GM23338 (cell line): ENCODE measurements at regions not wholly inside any gene's neighbourhood (a gene's known extent, or its start where the extent isn't known, plus 50 kb on each side); places are given as distances from the start of the nearest gene placed in this dataset.

Source experiments
- CREB1 ChIP-seq: fragments of 250-450 bp; sonication (Bioruptor Pico); IDR thresholded peaks from 2 replicates; pipeline ENCODE4 v1.5.0; 2020; ENCODE audit warnings: low read depth, mild to moderate bottlenecking, moderate library complexity
- ETS1 ChIP-seq: IDR thresholded peaks from 2 replicates; pipeline ENCODE4 v1.6.1; 2016; ENCODE audit warnings: antibody characterized with exemption
- EZH2 ChIP-seq: fragments of 200-600 bp; sonication (generic); IDR thresholded peaks from one replicate; pipeline ENCODE4 v1.8.0; 2017; ENCODE audit warnings: antibody characterized with exemption, mild to moderate bottlenecking, low read depth; ENCODE audit not compliant: unreplicated experiment
- EZH2phosphoT487 ChIP-seq: fragments of 200-600 bp; sonication (generic); IDR thresholded peaks from one replicate; pipeline ENCODE4 v1.8.1; 2018; ENCODE audit warnings: antibody characterized with exemption; ENCODE audit not compliant: unreplicated experiment
- JUNB ChIP-seq: IDR thresholded peaks from one replicate; pipeline ENCODE4 v1.6.1; 2016; ENCODE audit warnings: antibody characterized with exemption; ENCODE audit not compliant: unreplicated experiment
- NANOG ChIP-seq: IDR thresholded peaks from 2 replicates; pipeline ENCODE4 v1.6.1; 2016; ENCODE audit warnings: antibody characterized with exemption, borderline replicate concordance
- POLR2AphosphoS5 ChIP-seq: IDR thresholded peaks from 2 replicates; pipeline ENCODE4 v1.6.1; 2016; ENCODE audit warnings: antibody characterized with exemption, low read depth
- REST ChIP-seq: IDR thresholded peaks from one replicate; pipeline ENCODE4 v1.6.1; 2018; ENCODE audit warnings: antibody characterized with exemption; ENCODE audit not compliant: unreplicated experiment
- STAT1 ChIP-seq: IDR thresholded peaks from one replicate; pipeline ENCODE4 v1.6.1; 2016; ENCODE audit warnings: antibody characterized with exemption; ENCODE audit not compliant: unreplicated experiment
- ZNF114 ChIP-seq: fragments of 250-450 bp; sonication (Bioruptor Pico); IDR thresholded peaks from 2 replicates; pipeline ENCODE4 v1.5.0; 2020; ENCODE audit warnings: mild to moderate bottlenecking, moderate library complexity
- ZNF331 ChIP-seq: fragments of 250-450 bp; sonication (Bioruptor Pico); IDR thresholded peaks from 2 replicates; pipeline ENCODE4 v1.5.0; 2020; ENCODE audit warnings: low read depth, mild to moderate bottlenecking, moderate library complexity
- TF ChIP-seq, protein P1 (sequence below), 2 experiments: fragments of 200-600 bp in 1 of 2; sonication (generic) in 1 of 2; conservative IDR thresholded peaks; 2 replicates each; pipeline versions ENCODE4 v1.5.1 to v1.6.1; 2016 to 2017; ENCODE audit warnings: antibody characterized with exemption in 2 of 2, low read depth in 2 of 2, mild to moderate bottlenecking in 2 of 2, moderate library complexity in 1 of 2

GRCh38 chr1:31122101-31122735, 56.7 kb upstream of the PUM1 start:
- TF ChIP-seq, protein P1, sequence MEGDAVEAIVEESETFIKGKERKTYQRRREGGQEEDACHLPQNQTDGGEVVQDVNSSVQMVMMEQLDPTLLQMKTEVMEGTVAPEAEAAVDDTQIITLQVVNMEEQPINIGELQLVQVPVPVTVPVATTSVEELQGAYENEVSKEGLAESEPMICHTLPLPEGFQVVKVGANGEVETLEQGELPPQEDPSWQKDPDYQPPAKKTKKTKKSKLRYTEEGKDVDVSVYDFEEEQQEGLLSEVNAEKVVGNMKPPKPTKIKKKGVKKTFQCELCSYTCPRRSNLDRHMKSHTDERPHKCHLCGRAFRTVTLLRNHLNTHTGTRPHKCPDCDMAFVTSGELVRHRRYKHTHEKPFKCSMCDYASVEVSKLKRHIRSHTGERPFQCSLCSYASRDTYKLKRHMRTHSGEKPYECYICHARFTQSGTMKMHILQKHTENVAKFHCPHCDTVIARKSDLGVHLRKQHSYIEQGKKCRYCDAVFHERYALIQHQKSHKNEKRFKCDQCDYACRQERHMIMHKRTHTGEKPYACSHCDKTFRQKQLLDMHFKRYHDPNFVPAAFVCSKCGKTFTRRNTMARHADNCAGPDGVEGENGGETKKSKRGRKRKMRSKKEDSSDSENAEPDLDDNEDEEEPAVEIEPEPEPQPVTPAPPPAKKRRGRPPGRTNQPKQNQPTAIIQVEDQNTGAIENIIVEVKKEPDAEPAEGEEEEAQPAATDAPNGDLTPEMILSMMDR (conservative IDR thresholded peaks at IDR 0.05; ENCODE audit: low read depth in 2 of 2), result no peak
- TF ChIP-seq POLR2AphosphoS5, result no peak
- TF ChIP-seq EZH2, result no peak
- TF ChIP-seq EZH2phosphoT487, result no peak
- no peak for TF ChIP-seq JUNB
- no peak for TF ChIP-seq CREB1
- TF ChIP-seq REST, result no peak
- TF ChIP-seq ZNF331, result no peak
- no peak for TF ChIP-seq NANOG
- TF ChIP-seq ZNF114 (CRISPR knock-in tag), result no peak
- TF ChIP-seq STAT1, result no peak
- TF ChIP-seq ETS1, result no peak
